ENCODE measurements at regions not wholly inside any gene's neighbourhood (a gene's known extent, or its start where the extent isn't known, plus 50 kb on each side); places are given as distances from the start of the nearest gene placed in this dataset.
"Not testable (repeated sequence)": the region's sequence is repeated elsewhere in the genome, so short reads cannot be mapped to it uniquely, and the experiment has no call there.

DNA sequence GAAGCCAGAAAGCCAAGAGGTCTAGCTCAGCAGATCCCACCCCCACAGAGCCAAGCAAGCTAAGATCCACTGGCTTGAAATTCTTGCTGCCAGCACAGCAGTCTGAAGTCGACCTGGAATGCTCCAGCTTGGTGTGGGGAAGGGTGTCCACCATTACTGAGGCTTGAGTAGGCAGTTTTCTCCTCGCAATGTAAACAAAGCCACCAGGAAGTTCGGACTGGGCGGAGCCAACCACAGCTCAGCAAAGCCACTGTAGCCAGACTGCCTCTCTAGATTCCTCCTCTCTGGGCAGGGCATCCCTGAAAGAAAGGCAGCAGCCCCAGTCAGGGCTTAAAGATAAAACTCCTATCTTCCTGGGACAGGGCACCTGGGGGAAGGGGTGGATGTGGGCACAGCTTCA, 495.0 kb upstream of the GYPC start:
- TF ChIP-seq CTCF (IDR thresholded peaks at IDR 0.05; ENCODE audit: low read length); EZH2 (optimal IDR thresholded peaks at IDR 0.05; ENCODE audit: low read depth, low read length): not testable (repeated sequence)
